Activated B cell treated with CpG ODN at 0.5 μM for 24 hours (primary cell): ENCODE measurements at regions not wholly inside any gene's neighbourhood (a gene's known extent, or its start where the extent isn't known, plus 50 kb on each side); places are given as distances from the start of the nearest gene placed in this dataset.

Experiments used
- ATAC-seq: fragments of 200-7000 bp; cut with Tn5 transposase; one replicate; pipeline ENCODE4 v1.10.0; 2021; ENCODE audit warnings: low read depth, mild to moderate bottlenecking, moderate library complexity
- CTCF ChIA-PET: fragments of 350-600 bp; sonication (Branson Sonifier 250); formaldehyde crosslinking; loops from one replicate; lab custom pipeline; 2021; ENCODE audit warnings: antibody characterized with exemption; lab: Charles Lee
- POLR2A ChIA-PET: fragments of 350-600 bp; sonication (Branson Sonifier 250); formaldehyde crosslinking; loops from one replicate; lab custom pipeline; 2021; ENCODE audit warnings: antibody characterized with exemption; lab: Charles Lee
- DNase-seq: peaks from one replicate; pipeline ENCODE4 v3.0.0; 2022
- H3K27ac Mint-ChIP-seq: one replicate; pipeline ENCODE4 v1.8.0; 2020; ENCODE audit warnings: mixed read lengths
- H3K27me3 Mint-ChIP-seq: one replicate; pipeline ENCODE4 v1.8.0; 2021; ENCODE audit warnings: mixed read lengths
- H3K36me3 Mint-ChIP-seq: one replicate; pipeline ENCODE4 v1.8.0; 2021; ENCODE audit warnings: low read depth, mixed read lengths
- H3K4me1 Mint-ChIP-seq: one replicate; pipeline ENCODE4 v1.8.0; 2021; ENCODE audit warnings: mixed read lengths
- H3K4me3 Mint-ChIP-seq: one replicate; pipeline ENCODE4 v1.8.0; 2020; ENCODE audit warnings: mild to moderate bottlenecking, mixed read lengths
- H3K9me3 Mint-ChIP-seq: one replicate; pipeline ENCODE4 v1.8.0; 2020; ENCODE audit warnings: mixed read lengths
- CTCF ChIP-seq: fragments of 200-600 bp; IDR thresholded peaks from one replicate; pipeline ENCODE4 v1.8.0; 2022; ENCODE audit warnings: antibody characterized with exemption, mild to moderate bottlenecking
- intact Hi-C: fragments of 100-400 bp; cut with micrococcal nuclease; formaldehyde crosslinking; loops from one replicate; pipeline ENCODE4 v1.15.1; 2024

DNA sequence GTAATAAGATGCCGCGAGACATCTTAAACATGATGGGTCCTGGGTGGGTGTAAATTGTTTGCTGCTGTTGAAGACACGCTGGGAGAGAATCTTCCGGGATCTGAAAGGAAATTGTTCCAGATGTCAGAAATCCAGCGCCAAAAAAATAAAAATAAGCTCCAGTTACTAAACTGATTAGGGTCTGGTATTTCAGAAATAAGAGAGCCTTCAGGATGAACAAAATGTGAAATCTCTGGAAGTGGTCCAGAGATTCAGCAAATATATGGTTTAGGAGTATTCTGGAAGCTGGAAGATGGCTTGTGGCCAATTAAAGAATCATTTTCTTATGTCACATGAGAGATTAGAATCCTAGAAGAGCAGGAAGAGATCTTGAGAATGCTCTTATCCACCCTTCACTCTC is 75.8 kb upstream of the NHS start:
- ATAC-seq = no peak
- no peak overlapping the region for H3K4me3 Mint-ChIP-seq
- CTCF ChIA-PET = no interaction called here

GRCh38 chrX:17323397-17323796 is 51.6 kb upstream of the NHS start:
- no peak overlapping the region for H3K27ac Mint-ChIP-seq
- no peaks in the 10 kb centered on the region for H3K4me1 Mint-ChIP-seq
- intact Hi-C loops = no loop called here
- no peaks in the 10 kb centered on the region for H3K27me3 Mint-ChIP-seq
- CTCF ChIA-PET = no interaction called here
- POLR2A ChIA-PET = no interaction called here
- H3K4me3 Mint-ChIP-seq = no peak overlapping the region
- no peak for TF ChIP-seq CTCF
- ATAC-seq (no peak), DNase-seq (no peak)
- H3K36me3 Mint-ChIP-seq = no peaks in the 10 kb centered on the region
- H3K9me3 Mint-ChIP-seq = no peaks in the 10 kb centered on the region

More for the DNA sequence above, 75.8 kb upstream of the NHS start:
- POLR2A ChIA-PET = no interaction called here
- Mint-ChIP-seq H3K27me3 (no peaks in the 10 kb centered on the region), H3K27ac (no peak overlapping the region), H3K36me3 (no peaks in the 10 kb centered on the region), H3K9me3 (peaks cover 3% of the 10 kb centered on the region), H3K4me1 (no peaks in the 10 kb centered on the region)
- no peak for DNase-seq
- intact Hi-C loops = no loop called here
- TF ChIP-seq CTCF = no peak
